Brain microvascular endothelial cell (primary cell): ENCODE measurements at regions not wholly inside any gene's neighbourhood (a gene's known extent, or its start where the extent isn't known, plus 50 kb on each side); places are given as distances from the start of the nearest gene placed in this dataset.

ENCODE experiments used
- DNase-seq: peaks from one replicate; pipeline ENCODE4 v3.0.0-alpha.2; 2020
- H3K27ac ChIP-seq: fragments of 250-450 bp; sonication (Bioruptor Pico); 2 replicates; pipeline ENCODE4 v1.5.1; 2020; ENCODE audit warnings: mild to moderate bottlenecking, moderate library complexity
- H3K27me3 ChIP-seq: fragments of 250-450 bp; sonication (Bioruptor Pico); replicated peaks from 2 replicates; pipeline ENCODE4 v1.5.1; 2020; ENCODE audit warnings: mild to moderate bottlenecking
- H3K36me3 ChIP-seq: fragments of 250-450 bp; sonication (Bioruptor Pico); replicated peaks from 2 replicates; pipeline ENCODE4 v1.5.1; 2020; ENCODE audit warnings: mild to moderate bottlenecking
- H3K4me3 ChIP-seq: 2 replicates; pipeline ENCODE4 v1.5.1; 2011; ENCODE audit warnings: low read depth, mild to moderate bottlenecking, control low read depth, low read length, moderate library complexity
- in situ Hi-C: cut with HindIII; loops from 2 replicates; pipeline ENCODE4 v1.10.0; 2017; ENCODE audit warnings: low sequenced_read_pairs, low pct_ligation_motif_present
- TF ChIP-seq, protein P1 (sequence below): IDR thresholded peaks from 2 replicates; pipeline ENCODE4 v1.5.1; 2011; ENCODE audit warnings: low read depth, mild to moderate bottlenecking, moderate library complexity, low read length, control low read depth, inconsistent platforms; ENCODE audit errors: missing control alignments

- Histone ChIP-seq H3K36me3 (no peaks in the 10 kb centered on the region), H3K27ac (no peak overlapping the region), H3K4me3 (no peak overlapping the region), H3K27me3 (no peaks in the 10 kb centered on the region)
- TF ChIP-seq, protein P1, sequence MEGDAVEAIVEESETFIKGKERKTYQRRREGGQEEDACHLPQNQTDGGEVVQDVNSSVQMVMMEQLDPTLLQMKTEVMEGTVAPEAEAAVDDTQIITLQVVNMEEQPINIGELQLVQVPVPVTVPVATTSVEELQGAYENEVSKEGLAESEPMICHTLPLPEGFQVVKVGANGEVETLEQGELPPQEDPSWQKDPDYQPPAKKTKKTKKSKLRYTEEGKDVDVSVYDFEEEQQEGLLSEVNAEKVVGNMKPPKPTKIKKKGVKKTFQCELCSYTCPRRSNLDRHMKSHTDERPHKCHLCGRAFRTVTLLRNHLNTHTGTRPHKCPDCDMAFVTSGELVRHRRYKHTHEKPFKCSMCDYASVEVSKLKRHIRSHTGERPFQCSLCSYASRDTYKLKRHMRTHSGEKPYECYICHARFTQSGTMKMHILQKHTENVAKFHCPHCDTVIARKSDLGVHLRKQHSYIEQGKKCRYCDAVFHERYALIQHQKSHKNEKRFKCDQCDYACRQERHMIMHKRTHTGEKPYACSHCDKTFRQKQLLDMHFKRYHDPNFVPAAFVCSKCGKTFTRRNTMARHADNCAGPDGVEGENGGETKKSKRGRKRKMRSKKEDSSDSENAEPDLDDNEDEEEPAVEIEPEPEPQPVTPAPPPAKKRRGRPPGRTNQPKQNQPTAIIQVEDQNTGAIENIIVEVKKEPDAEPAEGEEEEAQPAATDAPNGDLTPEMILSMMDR: no peak
- no peak for DNase-seq
- in situ Hi-C loops: no loop called here
Measured at GRCh38 chr12:28830491-28830890, 318.6 kb upstream of the FAR2 start.

DNA sequence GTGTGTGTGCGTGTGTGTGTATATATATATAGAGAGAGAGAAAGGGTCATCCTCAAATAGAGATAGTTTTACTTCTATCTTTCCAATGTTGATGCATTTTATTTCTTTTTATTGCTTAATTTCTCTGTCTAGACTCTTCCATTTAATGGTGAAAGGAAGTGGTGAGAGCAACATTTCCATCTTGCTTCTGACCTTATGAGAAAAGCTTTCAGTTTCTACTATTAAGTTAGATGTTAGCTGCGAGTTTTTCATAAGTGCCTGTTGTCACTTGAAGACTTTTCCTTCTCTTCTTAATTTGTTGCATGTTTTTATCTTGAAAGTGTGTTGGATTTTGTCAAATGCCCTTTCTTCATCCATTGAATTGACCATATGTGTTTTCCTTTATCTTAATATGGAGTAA lies 304.4 kb upstream of the FAR2 start:
- TF ChIP-seq, protein P1: no peak
- no peak for DNase-seq
- Histone ChIP-seq H3K4me3 (no peak overlapping the region), H3K27ac (no peak overlapping the region), H3K27me3 (no peaks in the 10 kb centered on the region), H3K36me3 (no peaks in the 10 kb centered on the region)
- in situ Hi-C loops: no loop called here

DNA sequence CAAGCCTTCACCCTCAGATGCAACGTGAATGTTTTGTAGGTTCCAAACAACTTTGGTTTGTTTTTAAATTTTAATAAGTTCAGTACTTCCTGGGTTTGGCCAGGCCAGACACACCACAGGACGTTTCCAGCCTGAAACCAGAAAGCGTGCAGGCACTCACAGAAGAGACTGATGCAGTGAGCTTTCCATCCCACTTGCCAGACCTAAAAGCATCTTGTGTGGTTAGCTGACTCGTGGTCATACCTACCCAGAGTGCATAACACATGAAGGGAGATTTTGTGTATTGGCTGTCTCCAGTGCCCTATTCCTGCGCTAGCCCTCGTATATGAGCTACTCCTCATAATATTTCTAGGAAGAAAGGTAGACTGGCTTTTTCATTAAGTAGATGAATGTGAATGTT lies 297.3 kb upstream of the FAR2 start:
- no peak overlapping the region for H3K4me3 ChIP-seq
- TF ChIP-seq, protein P1: no peak
- H3K36me3 ChIP-seq: no peaks in the 10 kb centered on the region
- DNase-seq: no peak
- no peaks in the 10 kb centered on the region for H3K27me3 ChIP-seq
- no peak overlapping the region for H3K27ac ChIP-seq
- in situ Hi-C loops: no loop called here

DNA sequence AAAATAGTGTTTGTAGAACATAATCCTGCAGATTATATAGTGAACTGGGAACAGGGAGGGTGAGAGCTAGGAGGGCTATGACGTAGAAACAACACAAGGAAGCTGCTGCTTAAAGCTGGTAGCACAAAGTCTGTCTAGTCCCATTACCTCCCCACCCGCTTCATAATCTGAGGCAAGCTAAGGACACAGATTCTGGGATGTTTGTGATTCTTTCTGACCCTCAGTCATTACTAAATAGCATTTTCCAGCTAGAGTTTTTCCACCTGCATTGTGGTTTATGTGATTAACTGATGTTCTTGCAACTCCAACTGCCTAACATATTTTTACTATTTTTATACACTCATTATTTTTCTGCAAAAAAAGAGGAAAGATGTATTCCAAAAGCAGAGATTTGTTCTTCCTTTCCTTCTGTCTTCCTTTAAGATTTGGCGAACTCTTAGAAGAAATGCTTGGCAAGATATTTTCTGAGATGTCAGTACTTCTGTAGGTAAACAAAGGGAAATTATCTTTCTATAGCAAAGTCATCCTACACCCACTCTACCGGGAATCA lies 293.2 kb upstream of the FAR2 start:
- Histone ChIP-seq H3K27ac (no peak overlapping the region), H3K4me3 (no peak overlapping the region), H3K36me3 (no peaks in the 10 kb centered on the region), H3K27me3 (no peaks in the 10 kb centered on the region)
- DNase-seq: no peak
- in situ Hi-C loops: no loop called here
- TF ChIP-seq, protein P1: no peak

- TF ChIP-seq, protein P1: no peak
- Histone ChIP-seq H3K27ac (no peak overlapping the region), H3K27me3 (no peaks in the 10 kb centered on the region), H3K36me3 (no peaks in the 10 kb centered on the region), H3K4me3 (no peak overlapping the region)
- no peak for DNase-seq
- in situ Hi-C loops: no loop called here
Measured at GRCh38 chr12:28857369-28857768, 291.7 kb upstream of the FAR2 start.

DNA sequence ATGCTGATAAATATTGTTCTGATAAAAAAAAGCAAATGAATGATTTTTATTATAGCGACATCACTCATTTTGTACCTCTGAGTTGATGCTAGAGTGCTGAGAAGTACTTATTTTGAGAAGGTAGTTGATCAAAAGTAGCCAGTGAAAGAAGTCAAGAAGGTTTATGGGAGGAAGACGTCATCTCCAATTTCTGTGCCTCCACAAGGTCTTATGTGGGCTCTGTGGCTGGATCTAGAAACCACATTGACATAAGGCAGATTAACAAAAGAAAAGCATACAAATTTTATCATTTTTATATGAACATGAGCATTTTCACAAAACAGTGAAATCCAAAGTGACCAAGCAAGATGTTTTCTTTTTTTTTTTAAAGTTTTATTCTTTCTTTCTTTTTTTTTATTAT lies 289.5 kb upstream of the FAR2 start:
- no peak for DNase-seq
- Histone ChIP-seq H3K4me3 (no peak overlapping the region), H3K27ac (no peak overlapping the region), H3K36me3 (no peaks in the 10 kb centered on the region), H3K27me3 (no peaks in the 10 kb centered on the region)
- TF ChIP-seq, protein P1: no peak
- in situ Hi-C loops: no loop called here
